ENCODE measurements at regions not wholly inside any gene's neighbourhood (a gene's known extent, or its start where the extent isn't known, plus 50 kb on each side); places are given as distances from the start of the nearest gene placed in this dataset.
"Not testable (repeated sequence)": the region's sequence is repeated elsewhere in the genome, so short reads cannot be mapped to it uniquely, and the experiment has no call there.

- ChIA-PET POLR2A (no interaction called here), CTCF (no interaction called here)
- H3K4me3 ChIP-seq (ENCODE audit: low read depth, low read length): no peak overlapping the region
- no peak for DNase-seq (ENCODE audit: low read depth, low spot score)
- TF ChIP-seq, protein P1, sequence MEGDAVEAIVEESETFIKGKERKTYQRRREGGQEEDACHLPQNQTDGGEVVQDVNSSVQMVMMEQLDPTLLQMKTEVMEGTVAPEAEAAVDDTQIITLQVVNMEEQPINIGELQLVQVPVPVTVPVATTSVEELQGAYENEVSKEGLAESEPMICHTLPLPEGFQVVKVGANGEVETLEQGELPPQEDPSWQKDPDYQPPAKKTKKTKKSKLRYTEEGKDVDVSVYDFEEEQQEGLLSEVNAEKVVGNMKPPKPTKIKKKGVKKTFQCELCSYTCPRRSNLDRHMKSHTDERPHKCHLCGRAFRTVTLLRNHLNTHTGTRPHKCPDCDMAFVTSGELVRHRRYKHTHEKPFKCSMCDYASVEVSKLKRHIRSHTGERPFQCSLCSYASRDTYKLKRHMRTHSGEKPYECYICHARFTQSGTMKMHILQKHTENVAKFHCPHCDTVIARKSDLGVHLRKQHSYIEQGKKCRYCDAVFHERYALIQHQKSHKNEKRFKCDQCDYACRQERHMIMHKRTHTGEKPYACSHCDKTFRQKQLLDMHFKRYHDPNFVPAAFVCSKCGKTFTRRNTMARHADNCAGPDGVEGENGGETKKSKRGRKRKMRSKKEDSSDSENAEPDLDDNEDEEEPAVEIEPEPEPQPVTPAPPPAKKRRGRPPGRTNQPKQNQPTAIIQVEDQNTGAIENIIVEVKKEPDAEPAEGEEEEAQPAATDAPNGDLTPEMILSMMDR (IDR thresholded peaks at IDR 0.05; ENCODE audit: insufficient read depth, low read length, missing control alignments): no peak
These were observed 110.9 kb upstream of the FAM98A start for GRCh38 chr2:33709951-33710350.

GRCh38 chr2:33707312-33707711 is 108.2 kb upstream of the FAM98A start:
- ChIA-PET CTCF (no interaction called here), POLR2A (no interaction called here)
- TF ChIP-seq, protein P1 (IDR thresholded peaks at IDR 0.05; ENCODE audit: insufficient read depth, low read length, missing control alignments): no peak
- no peak overlapping the region for H3K4me3 ChIP-seq (ENCODE audit: low read depth, low read length)
- no peak for DNase-seq (ENCODE audit: low read depth, low spot score)

DNA sequence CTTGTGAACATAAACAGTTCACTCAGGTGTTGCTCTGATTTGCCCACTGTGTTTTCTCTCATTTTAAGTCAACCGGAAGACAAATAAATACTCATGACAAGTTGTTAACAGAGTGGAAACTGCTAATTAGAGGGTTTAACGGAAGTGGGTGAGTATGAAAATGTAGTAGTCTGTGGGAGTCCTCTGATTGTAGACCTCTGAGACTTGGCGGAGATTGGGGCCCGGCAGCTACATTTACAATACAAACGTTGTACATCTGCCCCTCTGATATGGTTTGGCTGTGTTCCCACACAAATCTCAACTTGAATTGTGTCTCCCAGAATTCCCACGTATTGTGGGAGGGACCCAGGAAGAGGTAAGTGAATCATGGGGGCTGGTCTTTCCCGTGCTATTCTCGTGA is 107.3 kb upstream of the FAM98A start:
- ChIA-PET POLR2A (no interaction called here), CTCF (no interaction called here)
- no peak overlapping the region for H3K4me3 ChIP-seq (ENCODE audit: low read depth, low read length)
- TF ChIP-seq, protein P1 (IDR thresholded peaks at IDR 0.05; ENCODE audit: insufficient read depth, low read length, missing control alignments): no peak
- no peak for DNase-seq (ENCODE audit: low read depth, low spot score)

GRCh38 chr2:33704406-33704855 is 105.3 kb upstream of the FAM98A start:
- ChIA-PET CTCF (no interaction called here), POLR2A (no interaction called here)
- TF ChIP-seq, protein P1 (IDR thresholded peaks at IDR 0.05; ENCODE audit: insufficient read depth, low read length, missing control alignments): no peak
- H3K4me3 ChIP-seq (ENCODE audit: low read depth, low read length): no peak overlapping the region
- no peak for DNase-seq (ENCODE audit: low read depth, low spot score)

DNA sequence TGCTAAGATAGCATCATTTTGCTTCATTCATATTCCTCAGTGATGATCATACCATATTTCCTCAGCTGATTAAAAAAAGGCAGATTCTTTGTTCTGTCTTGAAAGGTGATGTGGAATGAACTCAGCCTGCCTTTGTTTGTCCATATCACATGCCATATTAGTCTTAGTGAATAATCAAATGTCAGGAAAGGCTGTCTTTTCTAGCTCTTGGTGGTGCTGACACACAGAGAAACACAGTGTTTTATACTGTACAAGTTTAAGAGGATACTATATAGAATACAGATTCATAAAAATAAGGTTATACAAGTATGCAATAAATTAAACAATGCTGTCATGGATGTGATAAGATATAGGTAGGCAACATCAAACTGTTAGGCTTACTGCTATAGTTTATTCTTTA is 97.1 kb upstream of the FAM98A start:
- TF ChIP-seq, protein P1 (IDR thresholded peaks at IDR 0.05; ENCODE audit: insufficient read depth, low read length, missing control alignments): no peak
- POLR2A ChIA-PET: no interaction called here
- CTCF ChIA-PET: no interaction called here
- H3K4me3 ChIP-seq (ENCODE audit: low read depth, low read length): no peak overlapping the region
- no peak for DNase-seq (ENCODE audit: low read depth, low spot score)

- TF ChIP-seq, protein P1 (IDR thresholded peaks at IDR 0.05; ENCODE audit: insufficient read depth, low read length, missing control alignments): no peak
- ChIA-PET CTCF (interaction anchor here (1.0 kb wide), 1 partner anchor 21 kb away, joined by 3 read pairs; no protein-coding TSS in a partner anchor), POLR2A (no interaction called here)
- no peak overlapping the region for H3K4me3 ChIP-seq (ENCODE audit: low read depth, low read length)
- DNase-seq (ENCODE audit: low read depth, low spot score): no peak
These were observed 95.8 kb upstream of the FAM98A start for GRCh38 chr2:33694904-33695303.

DNA sequence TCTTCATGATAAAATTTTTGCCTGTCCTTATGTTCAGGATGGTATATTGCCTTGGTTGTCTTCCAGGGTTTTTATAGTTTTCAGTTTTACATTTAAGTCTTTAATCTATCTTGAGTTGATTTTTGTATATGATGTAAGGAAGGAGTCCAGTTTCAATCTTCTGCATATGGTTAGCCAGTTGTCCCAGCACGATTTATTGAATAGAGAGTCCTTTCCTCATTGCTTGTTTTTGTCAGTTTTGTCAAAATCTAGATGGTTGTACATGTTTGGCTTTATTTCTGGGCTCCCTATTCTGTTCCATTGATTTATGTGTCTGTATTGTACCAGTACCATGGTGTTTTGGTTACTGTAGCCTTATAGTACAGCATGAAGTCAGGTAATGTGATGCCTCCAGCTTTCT is 91.6 kb upstream of the FAM98A start:
- DNase-seq (ENCODE audit: low read depth, low spot score); CTCF ChIA-PET; POLR2A ChIA-PET; H3K4me3 ChIP-seq (ENCODE audit: low read depth, low read length): not testable (repeated sequence)

All from AG04449 (cell line).